ENCODE measurements at regions not wholly inside any gene's neighbourhood (a gene's known extent, or its start where the extent isn't known, plus 50 kb on each side); places are given as distances from the start of the nearest gene placed in this dataset.

GRCh38 chr21:31497914-31498313 lies 153.9 kb upstream of the TIAM1 start:
- no peak for DNase-seq

- no peak for DNase-seq
Measured at GRCh38 chr21:31493350-31493880, 149.4 kb upstream of the TIAM1 start.

- DNase-seq, result no peak
Measured at GRCh38 chr21:31491617-31492016, 147.6 kb upstream of the TIAM1 start.

- DNase-seq, result no peak
Measured at GRCh38 chr21:31490443-31490842, 146.4 kb upstream of the TIAM1 start.

DNA sequence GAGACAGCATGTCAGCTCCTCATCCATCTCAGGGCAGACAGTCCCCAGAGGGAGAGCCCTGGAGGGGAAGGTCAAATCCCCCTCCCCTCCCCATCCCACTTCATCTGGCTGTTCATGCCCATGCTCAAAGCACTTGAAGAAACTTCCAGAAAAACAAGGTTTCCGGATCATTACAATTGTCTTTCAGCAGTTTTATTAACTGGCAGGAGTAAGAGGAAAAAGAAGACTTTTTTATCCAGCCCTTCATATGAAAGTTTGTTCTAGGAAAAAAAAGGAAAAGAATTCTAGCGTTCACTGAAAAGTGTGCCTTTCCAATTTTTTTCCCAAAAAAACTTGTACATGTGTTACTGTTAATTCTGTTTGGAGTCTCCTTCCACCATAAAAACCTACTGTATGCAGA lies 145.7 kb upstream of the TIAM1 start:
- no peak for DNase-seq

DNA sequence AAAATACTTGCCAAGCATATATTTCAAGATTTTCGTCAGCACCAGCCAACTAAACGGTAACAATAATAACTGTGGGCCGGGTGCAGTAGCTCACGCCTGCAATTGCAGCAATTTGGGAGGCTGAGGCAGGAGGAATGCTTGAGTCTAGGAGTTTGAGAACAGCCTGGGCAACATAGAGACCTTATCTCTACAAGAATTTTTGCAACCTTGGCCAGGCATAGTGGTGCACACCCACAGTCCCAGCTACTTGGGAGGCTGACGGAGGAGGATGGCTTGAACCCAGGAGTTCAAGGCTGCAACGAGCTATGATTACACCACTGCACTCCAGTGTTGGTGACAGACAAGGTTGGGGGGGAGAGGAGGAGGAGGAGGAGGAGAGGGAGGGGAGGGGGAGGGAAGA lies 145.0 kb upstream of the TIAM1 start:
- no peak for DNase-seq

GRCh38 chr21:31484219-31484618 lies 140.2 kb upstream of the TIAM1 start:
- DNase-seq, result no peak

GRCh38 chr21:31483146-31483545 lies 139.1 kb upstream of the TIAM1 start:
- no peak for DNase-seq

- DNase-seq, result no peak
Measured at GRCh38 chr21:31482460-31482859, 138.4 kb upstream of the TIAM1 start.

GRCh38 chr21:31480228-31480627 lies 136.2 kb upstream of the TIAM1 start:
- no peak for DNase-seq

DNA sequence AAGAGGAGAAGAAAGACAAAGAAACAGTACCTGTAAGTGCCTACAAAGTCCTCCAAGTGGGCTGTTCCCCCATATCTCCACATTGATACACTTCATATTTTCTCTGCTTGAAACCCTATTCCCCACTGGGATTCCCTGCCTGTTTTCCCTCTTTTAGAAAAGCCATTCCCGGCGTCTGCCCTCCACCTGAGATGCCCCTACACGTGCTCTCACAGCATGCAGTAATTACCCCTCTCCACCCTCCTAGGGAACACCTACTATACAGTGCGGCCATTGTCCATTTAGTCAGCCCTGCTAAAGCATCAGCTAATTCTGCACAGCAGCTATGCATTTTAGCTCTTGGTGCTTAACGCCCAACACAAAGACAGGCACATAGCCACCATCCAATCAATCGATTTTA lies 135.7 kb upstream of the TIAM1 start:
- no peak for DNase-seq

GRCh38 chr21:31479222-31479621 lies 135.2 kb upstream of the TIAM1 start:
- no peak for DNase-seq

DNA sequence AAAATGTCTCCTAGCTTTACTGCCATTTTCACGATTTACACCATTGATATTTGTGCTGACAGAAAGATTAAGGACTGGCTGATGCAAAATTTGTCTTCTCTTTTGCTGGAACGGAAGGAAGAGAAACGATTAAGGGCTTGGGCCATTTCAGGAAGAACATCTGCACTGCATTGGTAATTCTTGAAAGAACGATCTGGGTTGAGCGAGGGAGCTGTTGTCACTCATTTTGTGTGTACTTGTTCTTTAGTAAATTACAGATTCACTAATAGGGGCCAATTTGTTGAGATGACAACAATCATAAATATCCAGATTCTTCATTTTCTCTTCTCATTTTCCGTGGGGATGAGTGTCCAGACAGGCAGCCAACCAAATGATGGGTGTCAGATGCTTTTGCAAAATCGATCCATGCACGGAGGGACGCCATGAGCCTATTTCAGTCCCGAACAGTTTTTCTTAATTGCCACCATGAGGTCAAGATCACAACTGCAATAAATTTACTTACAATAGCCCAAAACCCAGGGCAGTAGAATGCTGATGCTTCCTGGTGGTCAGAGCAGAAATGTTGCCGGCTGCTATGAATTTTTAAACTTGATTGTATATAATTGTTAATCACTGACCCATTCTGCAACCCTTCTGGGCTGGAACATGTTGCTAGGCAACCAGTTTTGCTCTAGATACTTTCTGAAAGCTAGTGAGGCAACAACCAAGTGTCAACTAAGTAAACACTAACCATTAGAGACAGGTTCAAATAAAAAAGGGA lies 132.4 kb upstream of the TIAM1 start:
- no peak for DNase-seq

GRCh38 chr21:31475223-31475622 lies 131.2 kb upstream of the TIAM1 start:
- no peak for DNase-seq

- no peak for DNase-seq
Measured at GRCh38 chr21:31473685-31474345, 129.8 kb upstream of the TIAM1 start.

DNA sequence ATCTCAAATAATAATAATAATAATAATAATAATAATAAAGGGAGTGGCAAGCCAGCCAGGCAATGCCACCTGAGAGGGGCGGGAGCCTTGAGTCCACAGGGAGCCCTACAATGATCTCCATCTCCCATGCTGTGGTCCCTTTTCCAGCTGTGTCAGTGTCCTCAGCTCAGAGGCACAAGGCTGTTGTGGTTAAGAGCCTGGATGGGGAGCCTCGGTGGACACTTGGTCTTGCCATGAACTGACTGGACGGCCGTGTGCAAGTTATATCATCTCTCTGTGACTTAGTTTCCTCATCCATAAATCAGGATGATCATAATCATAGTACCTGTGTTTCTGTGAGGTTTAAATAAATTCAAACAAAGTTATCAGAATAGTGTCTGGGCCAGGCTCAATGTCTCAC lies 127.8 kb upstream of the TIAM1 start:
- no peak for DNase-seq

DNA sequence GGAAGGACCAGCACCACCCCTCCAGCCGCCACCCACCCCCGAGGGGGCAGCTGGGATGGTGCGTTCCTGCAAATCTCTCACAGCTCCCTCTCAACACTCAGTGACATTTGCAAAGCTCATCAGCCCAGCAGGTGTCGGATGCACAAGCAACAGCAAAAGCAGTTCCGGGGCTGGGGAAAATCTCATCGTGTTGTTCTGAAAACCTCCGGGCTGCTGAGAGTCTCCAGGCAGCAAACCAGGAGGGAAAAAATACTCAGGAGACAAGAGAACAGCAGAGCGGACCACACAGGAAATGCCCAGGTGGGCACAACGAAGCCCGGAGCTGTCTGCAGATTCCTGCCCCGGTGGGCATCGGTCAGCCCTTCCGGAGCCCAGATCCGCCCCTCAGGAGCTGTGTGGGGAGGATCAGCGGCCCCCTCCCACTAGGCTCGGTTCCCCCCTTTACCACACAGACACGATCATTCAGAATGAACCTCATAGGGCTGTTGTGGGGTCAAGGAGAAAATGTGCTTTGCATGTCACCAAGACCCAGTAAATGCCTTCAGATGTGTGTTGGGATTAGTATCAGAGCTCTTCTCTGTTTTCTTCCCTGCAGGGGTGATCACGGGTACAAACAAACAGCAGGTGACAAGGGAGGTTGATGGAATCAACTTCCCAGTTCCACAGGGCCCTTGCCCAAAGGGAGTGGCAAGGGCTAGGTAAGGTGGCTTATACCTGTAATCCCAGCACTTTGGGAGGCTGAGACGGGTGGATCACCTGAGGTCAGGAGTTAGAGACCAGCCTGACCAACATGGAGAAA lies 127.0 kb upstream of the TIAM1 start:
- no peak for DNase-seq

- DNase-seq, result no peak
Measured at GRCh38 chr21:31460980-31461379, 116.9 kb upstream of the TIAM1 start.

DNA sequence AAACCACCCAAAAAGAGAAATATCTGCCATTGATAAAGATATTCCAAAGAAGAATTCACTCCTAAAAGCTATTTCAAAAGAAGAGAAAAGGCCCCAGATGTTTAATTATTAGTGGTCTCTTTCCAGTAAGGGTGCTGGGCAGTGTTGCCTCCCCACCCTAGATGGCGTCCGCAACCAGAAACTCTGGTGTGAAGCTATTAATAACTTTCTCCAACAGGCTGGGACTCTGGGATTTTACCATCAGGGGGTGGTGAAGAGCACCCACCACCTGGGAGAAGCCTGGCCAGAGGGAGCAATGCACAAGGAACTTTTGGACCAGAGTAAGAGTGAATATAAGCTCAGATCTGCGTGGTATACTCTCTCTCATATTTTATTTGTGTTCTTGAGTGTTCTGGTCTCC lies 115.4 kb upstream of the TIAM1 start:
- DNase-seq, result no peak

GRCh38 chr21:31457675-31458074 lies 113.6 kb upstream of the TIAM1 start:
- no peak for DNase-seq

DNA sequence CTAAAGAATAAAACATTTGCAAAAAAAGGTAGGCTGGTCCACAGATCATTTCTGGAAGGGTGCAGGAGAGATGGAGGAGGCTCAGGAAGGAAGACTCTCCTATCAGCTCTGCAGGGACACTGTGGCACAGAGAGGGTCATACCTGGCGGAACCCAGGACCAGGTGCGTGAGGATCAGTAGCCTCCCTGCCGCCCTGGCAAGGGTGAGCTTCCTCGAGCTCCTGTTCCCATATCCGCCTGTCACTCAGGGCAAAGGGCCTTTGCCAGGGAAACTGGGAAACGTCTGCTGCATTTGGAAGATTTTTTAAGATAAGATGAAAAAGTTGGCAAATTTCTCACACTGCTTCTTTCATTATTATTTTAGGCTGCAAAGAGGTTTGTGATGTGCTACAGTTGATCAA lies 112.1 kb upstream of the TIAM1 start:
- DNase-seq, result no peak

DNA sequence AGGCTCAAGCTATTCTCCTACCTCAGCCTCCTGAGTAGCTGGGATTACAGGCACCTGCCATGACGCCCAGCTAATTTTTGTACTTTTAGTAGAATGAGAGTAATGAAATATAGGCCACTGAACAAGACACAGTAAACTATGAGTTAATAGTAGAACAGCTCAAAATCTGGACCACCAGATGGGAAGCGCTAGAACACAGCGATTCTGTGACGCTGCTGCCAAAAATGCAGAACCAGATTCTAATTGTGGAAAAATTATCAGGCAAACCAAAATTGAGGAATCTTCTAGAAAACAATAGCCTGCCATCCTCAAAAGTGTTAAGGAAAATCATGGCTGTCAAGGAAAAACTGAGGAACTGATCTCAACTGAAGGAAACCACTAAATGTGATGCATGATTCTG lies 111.4 kb upstream of the TIAM1 start:
- no peak for DNase-seq

GRCh38 chr21:31450980-31451379 lies 106.9 kb upstream of the TIAM1 start:
- DNase-seq, result no peak

Data from GOT3 (cell line).